HG03139 (cell line): ENCODE measurements at regions not wholly inside any gene's neighbourhood (a gene's known extent, or its start where the extent isn't known, plus 50 kb on each side); places are given as distances from the start of the nearest gene placed in this dataset.
"Not testable (repeated sequence)": the region's sequence is repeated elsewhere in the genome, so short reads cannot be mapped to it uniquely, and the experiment has no call there.

Source experiments
- ATAC-seq: cut with Tn5 transposase; IDR thresholded peaks from one replicate; pipeline ENCODE4 v1.9.1; 2021; ENCODE audit not compliant: unreplicated experiment

- ATAC-seq: no peak
These were observed 418.7 kb downstream of the PREX1 start for GRCh38 chr20:48409055-48409615.

GRCh38 chr20:48407710-48408109 is 420.1 kb downstream of the PREX1 start:
- no peak for ATAC-seq

DNA sequence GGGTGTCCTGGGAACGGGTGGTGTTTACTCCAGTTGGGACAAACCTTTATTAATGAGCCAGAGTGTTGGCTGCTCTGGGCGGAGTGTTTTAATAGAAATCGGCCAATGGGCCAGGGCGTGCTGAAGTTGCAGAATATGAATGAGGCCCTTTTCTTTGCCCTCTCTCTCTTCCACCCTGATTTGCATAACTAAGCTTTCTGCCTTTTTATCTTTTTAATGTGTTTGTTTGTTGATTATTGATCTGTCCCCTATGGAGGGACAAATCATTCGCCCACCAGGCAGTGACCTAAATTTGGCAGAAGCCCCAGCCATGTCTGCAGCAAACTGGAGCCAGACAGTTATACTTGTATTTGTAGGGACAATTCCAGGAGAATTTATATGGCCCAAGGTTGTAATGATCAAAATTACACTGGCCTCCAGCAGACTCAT is 420.9 kb downstream of the PREX1 start:
- no peak for ATAC-seq

GRCh38 chr20:48406498-48406897 is 421.3 kb downstream of the PREX1 start:
- ATAC-seq: no peak

DNA sequence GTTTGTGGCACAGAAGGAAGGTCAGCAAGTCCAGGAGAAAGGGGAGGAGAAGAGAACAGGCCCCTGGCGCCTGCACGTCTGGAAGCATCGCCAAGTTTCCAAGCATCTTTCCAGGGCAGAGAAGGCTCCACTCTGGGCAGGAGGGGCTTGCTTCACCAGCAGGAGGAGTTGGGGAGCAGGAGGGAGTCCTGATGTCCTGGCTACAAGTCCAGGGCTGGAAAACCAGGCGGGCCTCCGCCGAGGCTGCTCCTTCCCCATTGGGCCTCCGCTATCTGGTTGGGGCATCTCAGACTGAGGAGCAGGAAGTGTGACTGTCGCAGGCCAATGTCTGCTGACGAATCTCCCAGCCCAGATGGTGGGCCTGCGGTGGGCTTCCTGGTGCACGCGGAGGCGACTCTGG is 421.9 kb downstream of the PREX1 start:
- no peak for ATAC-seq

GRCh38 chr20:48404598-48404997 is 423.2 kb downstream of the PREX1 start:
- no peak for ATAC-seq

GRCh38 chr20:48403167-48403761 is 424.5 kb downstream of the PREX1 start:
- no peak for ATAC-seq

DNA sequence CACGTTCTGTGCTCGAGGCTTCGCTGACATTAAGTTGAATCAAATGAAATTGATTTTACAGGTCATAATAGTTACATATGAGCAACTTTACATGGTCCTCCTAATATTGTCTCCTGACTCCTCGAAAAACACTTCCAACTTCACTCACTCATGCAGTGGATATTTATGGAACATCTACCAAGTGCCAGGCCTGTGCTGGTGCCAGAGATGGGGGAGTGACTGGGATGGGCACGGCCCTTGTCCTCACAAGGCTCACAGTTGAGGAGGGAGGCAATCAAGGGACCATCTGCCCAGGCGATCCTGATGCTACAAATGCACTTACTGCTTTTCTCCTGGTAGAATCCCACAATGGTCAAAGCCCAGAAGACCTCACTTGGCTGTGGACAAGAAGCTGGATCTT is 426.4 kb downstream of the PREX1 start:
- no peak for ATAC-seq

GRCh38 chr20:48400009-48400408 is 427.8 kb downstream of the PREX1 start:
- ATAC-seq: no peak

GRCh38 chr20:48398506-48399449 is 429.0 kb downstream of the PREX1 start:
- ATAC-seq: no peak

GRCh38 chr20:48396981-48397861 is 430.6 kb downstream of the PREX1 start:
- not testable (repeated sequence) for ATAC-seq

GRCh38 chr20:48395816-48396546 is 431.8 kb downstream of the PREX1 start:
- ATAC-seq: no peak

GRCh38 chr20:48394415-48395081 is 433.3 kb downstream of the PREX1 start:
- ATAC-seq: no peak

- no peak for ATAC-seq
These were observed 434.0 kb downstream of the PREX1 start for GRCh38 chr20:48393737-48394314.

DNA sequence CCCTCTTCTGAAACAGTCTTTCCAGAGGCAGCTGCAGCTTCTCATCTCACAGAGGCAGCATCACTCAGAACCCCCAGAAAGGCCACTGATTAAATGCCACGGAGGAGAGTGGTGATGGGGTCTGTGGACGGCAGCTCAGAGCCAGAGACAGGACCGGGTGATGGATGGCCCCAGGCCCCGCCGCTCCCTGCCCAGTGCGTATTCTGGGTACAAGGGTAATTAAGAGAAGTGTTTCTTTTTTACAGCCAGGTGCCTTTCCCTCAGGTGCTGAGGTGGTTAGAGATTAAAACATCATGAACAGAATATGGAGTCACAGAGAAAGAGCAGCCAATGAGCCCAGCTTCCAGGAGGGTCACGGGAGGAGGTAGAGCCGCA is 434.5 kb downstream of the PREX1 start:
- ATAC-seq: no peak

DNA sequence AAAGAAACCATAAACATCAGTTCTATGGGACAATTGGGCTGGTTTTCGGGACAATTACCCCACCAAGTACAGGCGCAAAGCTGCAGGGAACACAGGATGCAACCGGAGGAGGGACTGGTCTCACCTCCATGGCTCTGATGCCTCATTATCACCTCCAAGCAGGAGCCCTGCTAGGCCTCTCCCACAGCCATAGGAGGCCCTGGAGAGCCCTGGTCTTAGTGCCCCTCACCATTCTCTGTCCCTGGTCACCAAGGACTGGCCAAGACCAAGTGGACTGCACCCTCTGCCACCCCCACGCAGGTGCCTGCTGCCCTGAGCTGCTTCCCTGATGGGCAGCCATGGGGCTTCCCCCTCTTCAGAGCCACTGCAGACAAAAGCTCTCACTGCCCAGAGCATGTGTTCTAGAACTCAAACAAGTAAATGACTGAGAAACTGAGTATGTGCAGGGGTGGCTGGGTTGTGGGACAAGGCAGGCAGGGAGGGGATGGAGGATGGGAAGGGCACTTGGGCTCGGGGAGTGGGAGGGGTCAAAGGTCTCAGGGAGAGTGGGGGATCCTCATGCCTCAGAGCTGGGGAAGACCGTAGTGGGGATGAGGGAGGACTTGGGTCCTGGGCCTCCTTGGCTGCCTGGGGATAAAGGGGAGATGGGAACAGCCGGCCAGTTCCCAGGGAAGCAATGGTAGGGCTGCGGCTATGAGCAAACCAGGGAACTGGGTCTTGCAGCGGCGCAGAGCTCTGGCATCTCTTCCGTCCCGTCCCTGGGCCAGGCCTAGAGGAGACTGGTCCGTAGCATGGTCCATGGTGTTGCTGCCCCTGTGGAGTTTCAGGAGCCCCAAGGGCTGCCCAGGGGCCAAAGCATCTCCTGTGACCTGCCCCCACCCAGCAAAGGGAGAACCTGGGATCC is 435.1 kb downstream of the PREX1 start:
- ATAC-seq: no peak

- ATAC-seq: no peak
These were observed 436.8 kb downstream of the PREX1 start for GRCh38 chr20:48390981-48391380.

DNA sequence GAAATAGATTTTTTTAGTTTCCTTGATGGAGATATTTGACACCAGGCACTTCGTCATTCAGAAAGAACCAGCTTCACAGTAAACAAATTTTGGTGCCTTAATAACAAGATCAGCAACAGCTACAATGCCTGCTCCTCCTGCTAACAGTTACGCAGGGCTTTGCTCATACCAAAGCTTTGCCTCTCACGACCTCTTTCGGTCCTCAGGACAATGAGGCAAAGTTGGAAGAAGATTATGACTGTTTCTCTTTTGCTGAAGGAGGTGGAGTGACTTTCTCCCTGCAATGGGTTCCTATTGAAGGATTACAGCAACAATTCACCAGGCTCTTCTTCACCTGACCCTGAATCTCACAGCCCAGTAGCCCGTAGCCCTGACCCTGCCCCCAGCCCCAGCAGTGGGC is 440.1 kb downstream of the PREX1 start:
- no peak for ATAC-seq

DNA sequence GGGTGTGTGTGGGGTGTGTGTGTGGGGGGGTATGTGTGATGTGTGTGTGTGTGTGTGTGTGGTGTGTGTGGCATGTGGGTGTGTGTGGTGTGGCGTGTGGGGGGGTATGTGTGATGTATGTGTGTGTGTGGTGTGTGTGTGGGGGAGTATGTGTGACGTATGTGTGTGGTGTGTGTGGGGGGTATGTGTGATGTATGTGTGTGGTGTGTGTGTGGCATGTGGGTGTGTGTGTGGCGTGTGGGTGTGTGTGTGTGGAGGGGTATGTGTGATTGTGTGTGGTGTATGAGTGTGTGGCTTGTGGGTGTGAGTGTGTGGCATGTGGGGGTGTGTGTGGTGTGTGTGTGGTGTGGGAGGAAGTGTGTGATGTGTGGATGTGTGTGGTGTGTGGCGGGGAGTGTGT is 442.3 kb downstream of the PREX1 start:
- no peak for ATAC-seq
